ENCODE measurements at regions not wholly inside any gene's neighbourhood (a gene's known extent, or its start where the extent isn't known, plus 50 kb on each side); places are given as distances from the start of the nearest gene placed in this dataset.
"Not testable (repeated sequence)": the region's sequence is repeated elsewhere in the genome, so short reads cannot be mapped to it uniquely, and the experiment has no call there.

GRCh38 chr5:26538226-26538625 is 500.2 kb downstream of the CDH9 start:
- no peaks in the 10 kb centered on the region for H3K36me3 Mint-ChIP-seq
- H3K27me3 Mint-ChIP-seq = no peaks in the 10 kb centered on the region
- H3K4me1 Mint-ChIP-seq = no peaks in the 10 kb centered on the region
- H3K4me3 Mint-ChIP-seq = no peak overlapping the region
- H3K9me3 Mint-ChIP-seq = peaks cover 0 to 5% (median 3%) of the 10 kb centered on the region in 3 donors
- H3K27ac Mint-ChIP-seq = no peak overlapping the region

- no peaks in the 10 kb centered on the region for H3K36me3 Mint-ChIP-seq
- H3K9me3 Mint-ChIP-seq = peaks cover 0 to 14% (median 4%) of the 10 kb centered on the region in 3 donors
- no peak overlapping the region for H3K27ac Mint-ChIP-seq
- no peak overlapping the region for H3K4me3 Mint-ChIP-seq
- H3K27me3 Mint-ChIP-seq = no peaks in the 10 kb centered on the region
- H3K4me1 Mint-ChIP-seq = no peaks in the 10 kb centered on the region
Observed at GRCh38 chr5:26535215-26535614, 503.2 kb downstream of the CDH9 start.

- H3K9me3 Mint-ChIP-seq = peaks cover under 1 to 15% (median 7%) of the 10 kb centered on the region in 3 donors
- no peaks in the 10 kb centered on the region for H3K4me1 Mint-ChIP-seq
- no peaks in the 10 kb centered on the region for H3K27me3 Mint-ChIP-seq
- no peak overlapping the region for H3K4me3 Mint-ChIP-seq
- H3K27ac Mint-ChIP-seq = no peak overlapping the region
- no peaks in the 10 kb centered on the region for H3K36me3 Mint-ChIP-seq
Observed at GRCh38 chr5:26530305-26530704, 508.1 kb downstream of the CDH9 start.

GRCh38 chr5:26519245-26519644 is 519.1 kb downstream of the CDH9 start:
- Mint-ChIP-seq H3K4me3 (no peak overlapping the region), H3K9me3 (peaks cover 1 to 7% (median 2%) of the 10 kb centered on the region in 3 donors), H3K4me1 (no peaks in the 10 kb centered on the region), H3K27me3 (no peaks in the 10 kb centered on the region), H3K36me3 (no peaks in the 10 kb centered on the region), H3K27ac (no peak overlapping the region)

- H3K27ac Mint-ChIP-seq = no peak overlapping the region
- H3K36me3 Mint-ChIP-seq = no peaks in the 10 kb centered on the region
- H3K27me3 Mint-ChIP-seq = no peaks in the 10 kb centered on the region
- peaks cover 2 to 7% (median 4%) of the 10 kb centered on the region in 3 donors for H3K9me3 Mint-ChIP-seq
- H3K4me3 Mint-ChIP-seq = no peak overlapping the region
- no peaks in the 10 kb centered on the region for H3K4me1 Mint-ChIP-seq
Observed at GRCh38 chr5:26518065-26518464, 520.3 kb downstream of the CDH9 start.

GRCh38 chr5:26498972-26499371 is 539.4 kb downstream of the CDH9 start:
- Mint-ChIP-seq H3K4me1 (no peaks in the 10 kb centered on the region), H3K9me3 (peaks cover 2 to 9% (median 8%) of the 10 kb centered on the region in 3 donors), H3K27me3 (no peaks in the 10 kb centered on the region), H3K4me3 (no peak overlapping the region), H3K36me3 (no peaks in the 10 kb centered on the region), H3K27ac (no peak overlapping the region)

- Mint-ChIP-seq H3K36me3 (peaks cover under 1% of the 10 kb centered on the region), H3K9me3 (peaks cover 3 to 12% (median 5%) of the 10 kb centered on the region in 3 donors), H3K27me3 (no peaks in the 10 kb centered on the region), H3K4me1 (no peaks in the 10 kb centered on the region), H3K27ac (no peak overlapping the region), H3K4me3 (no peak overlapping the region)
Observed at GRCh38 chr5:26495437-26495836, 542.9 kb downstream of the CDH9 start.

GRCh38 chr5:26492906-26493459 is 545.4 kb downstream of the CDH9 start:
- no peak overlapping the region for H3K4me3 Mint-ChIP-seq
- H3K9me3 Mint-ChIP-seq = peaks cover 3 to 15% (median 12%) of the 10 kb centered on the region in 3 donors
- no peaks in the 10 kb centered on the region for H3K27me3 Mint-ChIP-seq
- H3K4me1 Mint-ChIP-seq = no peaks in the 10 kb centered on the region
- H3K36me3 Mint-ChIP-seq = peaks cover 2% of the 10 kb centered on the region
- no peak overlapping the region for H3K27ac Mint-ChIP-seq

- H3K4me3 Mint-ChIP-seq = no peak overlapping the region
- no peak overlapping the region for H3K27ac Mint-ChIP-seq
- no peaks in the 10 kb centered on the region for H3K4me1 Mint-ChIP-seq
- peaks cover 2% of the 10 kb centered on the region for H3K36me3 Mint-ChIP-seq
- peaks cover under 1 to 9% (median 8%) of the 10 kb centered on the region in 3 donors for H3K9me3 Mint-ChIP-seq
- no peaks in the 10 kb centered on the region for H3K27me3 Mint-ChIP-seq
Observed at GRCh38 chr5:26487553-26487952, 550.8 kb downstream of the CDH9 start.

- H3K27ac Mint-ChIP-seq = no peak overlapping the region
- H3K9me3 Mint-ChIP-seq = peaks cover 4 to 9% (median 8%) of the 10 kb centered on the region in 3 donors
- peaks cover 2% of the 10 kb centered on the region for H3K36me3 Mint-ChIP-seq
- no peak overlapping the region for H3K4me3 Mint-ChIP-seq
- H3K27me3 Mint-ChIP-seq = no peaks in the 10 kb centered on the region
- H3K4me1 Mint-ChIP-seq = no peaks in the 10 kb centered on the region
Observed at GRCh38 chr5:26486631-26487030, 551.8 kb downstream of the CDH9 start.

- not testable (repeated sequence) for H3K27ac Mint-ChIP-seq, H3K4me3 Mint-ChIP-seq, H3K36me3 Mint-ChIP-seq, H3K9me3 Mint-ChIP-seq, H3K27me3 Mint-ChIP-seq, H3K4me1 Mint-ChIP-seq
Observed at GRCh38 chr5:26485146-26485860, 553.1 kb downstream of the CDH9 start.

- Mint-ChIP-seq H3K36me3 (no peaks in the 10 kb centered on the region), H3K27me3 (no peaks in the 10 kb centered on the region), H3K4me1 (no peaks in the 10 kb centered on the region), H3K4me3 (no peak overlapping the region), H3K9me3 (peaks cover 0 to 5% (median 4%) of the 10 kb centered on the region in 3 donors), H3K27ac (no peak overlapping the region)
Observed at GRCh38 chr5:26482810-26483375, 555.5 kb downstream of the CDH9 start.

- no peaks in the 10 kb centered on the region for H3K36me3 Mint-ChIP-seq
- H3K9me3 Mint-ChIP-seq = peaks cover 0 to 5% (median 4%) of the 10 kb centered on the region in 3 donors
- no peak overlapping the region for H3K27ac Mint-ChIP-seq
- no peaks in the 10 kb centered on the region for H3K4me1 Mint-ChIP-seq
- H3K4me3 Mint-ChIP-seq = peak overlapping the region in 1 of 4 donors; percentile 37
- H3K27me3 Mint-ChIP-seq = no peaks in the 10 kb centered on the region
Observed at GRCh38 chr5:26482076-26482809, 556.1 kb downstream of the CDH9 start.

GRCh38 chr5:26470439-26470838 is 567.9 kb downstream of the CDH9 start:
- H3K4me3 Mint-ChIP-seq = no peak overlapping the region
- H3K27me3 Mint-ChIP-seq = no peaks in the 10 kb centered on the region
- no peak overlapping the region for H3K27ac Mint-ChIP-seq
- H3K9me3 Mint-ChIP-seq = peaks cover 0 to 10% (median 3%) of the 10 kb centered on the region in 3 donors
- no peaks in the 10 kb centered on the region for H3K4me1 Mint-ChIP-seq
- no peaks in the 10 kb centered on the region for H3K36me3 Mint-ChIP-seq

GRCh38 chr5:26439121-26439520 is 599.3 kb downstream of the CDH9 start:
- H3K4me3 Mint-ChIP-seq = no peak overlapping the region
- no peaks in the 10 kb centered on the region for H3K36me3 Mint-ChIP-seq
- H3K4me1 Mint-ChIP-seq = no peaks in the 10 kb centered on the region
- H3K27ac Mint-ChIP-seq = no peak overlapping the region
- peaks cover 0 to 13% (median 4%) of the 10 kb centered on the region in 3 donors for H3K9me3 Mint-ChIP-seq
- no peaks in the 10 kb centered on the region for H3K27me3 Mint-ChIP-seq

All from IgD-negative memory B cell (primary cell).